SK-N-MC (cell line): ENCODE measurements at regions not wholly inside any gene's neighbourhood (a gene's known extent, or its start where the extent isn't known, plus 50 kb on each side); places are given as distances from the start of the nearest gene placed in this dataset.

Experiments
- EZH2 ChIP-seq: fragments of 200-600 bp; sonication (generic); IDR thresholded peaks from one replicate; pipeline ENCODE4 v1.6.1; 2017; ENCODE audit warnings: antibody characterized with exemption
- POLR2AphosphoS5 ChIP-seq: IDR thresholded peaks from 2 replicates; pipeline ENCODE4 v1.6.1; 2012; ENCODE audit warnings: mild to moderate bottlenecking, low read depth, low read length, borderline replicate concordance

GRCh38 chr1:30575066-30575465 lies 148.3 kb downstream of the MATN1 start:
- TF ChIP-seq POLR2AphosphoS5 (no peak), EZH2 (no peak)
